Testis (tissue), 2 donors: ENCODE measurements at regions not wholly inside any gene's neighbourhood (a gene's known extent, or its start where the extent isn't known, plus 50 kb on each side); places are given as distances from the start of the nearest gene placed in this dataset.

Experiments used
- POLR2A ChIP-seq: fragments of 450-650 bp; IDR thresholded peaks from one replicate; pipeline ENCODE4 v1.6.1; 2017; ENCODE audit warnings: antibody characterized with exemption, mild to moderate bottlenecking, moderate library complexity
- TF ChIP-seq, protein P1 (sequence below), 3 experiments: fragments of 450-650 bp in 2 of 3; fragments of 200-600 bp in 1 of 3; sonication (generic) in 1 of 3; IDR thresholded peaks; one replicate each; pipeline ENCODE4 v1.5.1; 2016 to 2019; ENCODE audit warnings: antibody characterized with exemption in 3 of 3, mild to moderate bottlenecking in 2 of 3, moderate library complexity in 1 of 3

- TF ChIP-seq, protein P1, sequence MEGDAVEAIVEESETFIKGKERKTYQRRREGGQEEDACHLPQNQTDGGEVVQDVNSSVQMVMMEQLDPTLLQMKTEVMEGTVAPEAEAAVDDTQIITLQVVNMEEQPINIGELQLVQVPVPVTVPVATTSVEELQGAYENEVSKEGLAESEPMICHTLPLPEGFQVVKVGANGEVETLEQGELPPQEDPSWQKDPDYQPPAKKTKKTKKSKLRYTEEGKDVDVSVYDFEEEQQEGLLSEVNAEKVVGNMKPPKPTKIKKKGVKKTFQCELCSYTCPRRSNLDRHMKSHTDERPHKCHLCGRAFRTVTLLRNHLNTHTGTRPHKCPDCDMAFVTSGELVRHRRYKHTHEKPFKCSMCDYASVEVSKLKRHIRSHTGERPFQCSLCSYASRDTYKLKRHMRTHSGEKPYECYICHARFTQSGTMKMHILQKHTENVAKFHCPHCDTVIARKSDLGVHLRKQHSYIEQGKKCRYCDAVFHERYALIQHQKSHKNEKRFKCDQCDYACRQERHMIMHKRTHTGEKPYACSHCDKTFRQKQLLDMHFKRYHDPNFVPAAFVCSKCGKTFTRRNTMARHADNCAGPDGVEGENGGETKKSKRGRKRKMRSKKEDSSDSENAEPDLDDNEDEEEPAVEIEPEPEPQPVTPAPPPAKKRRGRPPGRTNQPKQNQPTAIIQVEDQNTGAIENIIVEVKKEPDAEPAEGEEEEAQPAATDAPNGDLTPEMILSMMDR (IDR thresholded peaks at IDR 0.05) = no peak
- no peak for TF ChIP-seq POLR2A
Measured at GRCh38 chr21:23977971-23978370, 1629.3 kb downstream of the MRPL39 start.
